Transverse colon (tissue), 3 donors: ENCODE measurements at regions not wholly inside any gene's neighbourhood (a gene's known extent, or its start where the extent isn't known, plus 50 kb on each side); places are given as distances from the start of the nearest gene placed in this dataset.

ENCODE experiments used
- POLR2A ChIP-seq: fragments of 450-650 bp; IDR thresholded peaks from one replicate; pipeline ENCODE4 v1.6.1; 2016; ENCODE audit warnings: antibody characterized with exemption, mild to moderate bottlenecking, moderate library complexity
- TF ChIP-seq, protein P1 (sequence below), 5 experiments: fragments of 200-600 bp in 3 of 5; fragments of 450-650 bp in 2 of 5; sonication (generic) in 3 of 5; IDR thresholded peaks; 1 replicate in 2 of 5; 2 replicates in 3 of 5; pipeline ENCODE4 v1.5.1; 2016 to 2017; ENCODE audit warnings: antibody characterized with exemption in 5 of 5, inconsistent platforms in 3 of 5, mild to moderate bottlenecking in 2 of 5, moderate library complexity in 1 of 5

DNA sequence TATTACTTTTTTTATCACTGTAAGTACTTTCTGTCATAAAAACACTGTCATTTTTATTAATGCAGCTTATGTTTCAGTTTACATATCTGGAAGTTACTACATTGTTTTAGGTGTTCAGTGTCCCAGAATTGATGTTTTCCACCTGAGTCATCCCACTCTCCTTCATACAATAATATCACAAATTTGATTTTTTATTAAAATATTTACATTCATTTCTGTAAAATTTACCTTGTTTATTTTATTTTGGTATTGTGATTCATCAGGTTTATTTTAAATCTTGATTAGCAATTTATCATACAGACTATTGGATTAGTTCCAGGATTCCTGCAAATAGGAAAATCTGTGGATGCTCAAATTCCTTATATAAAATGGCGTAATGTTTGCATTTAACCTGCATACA, 1662.9 kb downstream of the SUCLG1 start:
- TF ChIP-seq, protein P1, sequence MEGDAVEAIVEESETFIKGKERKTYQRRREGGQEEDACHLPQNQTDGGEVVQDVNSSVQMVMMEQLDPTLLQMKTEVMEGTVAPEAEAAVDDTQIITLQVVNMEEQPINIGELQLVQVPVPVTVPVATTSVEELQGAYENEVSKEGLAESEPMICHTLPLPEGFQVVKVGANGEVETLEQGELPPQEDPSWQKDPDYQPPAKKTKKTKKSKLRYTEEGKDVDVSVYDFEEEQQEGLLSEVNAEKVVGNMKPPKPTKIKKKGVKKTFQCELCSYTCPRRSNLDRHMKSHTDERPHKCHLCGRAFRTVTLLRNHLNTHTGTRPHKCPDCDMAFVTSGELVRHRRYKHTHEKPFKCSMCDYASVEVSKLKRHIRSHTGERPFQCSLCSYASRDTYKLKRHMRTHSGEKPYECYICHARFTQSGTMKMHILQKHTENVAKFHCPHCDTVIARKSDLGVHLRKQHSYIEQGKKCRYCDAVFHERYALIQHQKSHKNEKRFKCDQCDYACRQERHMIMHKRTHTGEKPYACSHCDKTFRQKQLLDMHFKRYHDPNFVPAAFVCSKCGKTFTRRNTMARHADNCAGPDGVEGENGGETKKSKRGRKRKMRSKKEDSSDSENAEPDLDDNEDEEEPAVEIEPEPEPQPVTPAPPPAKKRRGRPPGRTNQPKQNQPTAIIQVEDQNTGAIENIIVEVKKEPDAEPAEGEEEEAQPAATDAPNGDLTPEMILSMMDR (IDR thresholded peaks at IDR 0.05), result no peak
- no peak for TF ChIP-seq POLR2A
